ENCODE measurements at regions not wholly inside any gene's neighbourhood (a gene's known extent, or its start where the extent isn't known, plus 50 kb on each side); places are given as distances from the start of the nearest gene placed in this dataset.

GRCh38 chr9:73446306-73446705, 294.6 kb downstream of the ANXA1 start:
- TF ChIP-seq CTCF (conservative IDR thresholded peaks at IDR 0.05), result no peak
- DNase-seq (ENCODE audit: low read depth, low spot score), result no peak
- Mint-ChIP-seq H3K4me3 (no peak overlapping the region), H3K27ac (ENCODE audit: unreplicated experiment) (no peak overlapping the region), H3K4me1 (peaks cover 4% of the 10 kb centered on the region), H3K36me3 (ENCODE audit: low read depth) (no peaks in the 10 kb centered on the region), H3K9me3 (peaks cover 4% of the 10 kb centered on the region), H3K27me3 (ENCODE audit: low read depth) (no peaks in the 10 kb centered on the region)

GRCh38 chr9:73451003-73451402, 299.3 kb downstream of the ANXA1 start:
- peaks cover 2% of the 10 kb centered on the region for H3K36me3 Mint-ChIP-seq (ENCODE audit: low read depth)

GRCh38 chr9:73459817-73460216, 308.2 kb downstream of the ANXA1 start:
- H3K27me3 Mint-ChIP-seq (ENCODE audit: low read depth), result no peaks in the 10 kb centered on the region
- H3K4me1 Mint-ChIP-seq, result no peaks in the 10 kb centered on the region
- no peaks in the 10 kb centered on the region for H3K9me3 Mint-ChIP-seq
- H3K36me3 Mint-ChIP-seq (ENCODE audit: low read depth), result no peaks in the 10 kb centered on the region
- H3K4me3 Mint-ChIP-seq, result no peak overlapping the region
- no peak overlapping the region for H3K27ac Mint-ChIP-seq (ENCODE audit: unreplicated experiment)
- TF ChIP-seq CTCF (conservative IDR thresholded peaks at IDR 0.05), result no peak
- no peak for DNase-seq (ENCODE audit: low read depth, low spot score)

More at GRCh38 chr9:73451003-73451402, 299.3 kb downstream of the ANXA1 start:
- DNase-seq (ENCODE audit: low read depth, low spot score), result no peak
- H3K4me1 Mint-ChIP-seq, result no peaks in the 10 kb centered on the region
- no peak for TF ChIP-seq CTCF (conservative IDR thresholded peaks at IDR 0.05)
- H3K27ac Mint-ChIP-seq (ENCODE audit: unreplicated experiment), result no peak overlapping the region
- no peaks in the 10 kb centered on the region for H3K27me3 Mint-ChIP-seq (ENCODE audit: low read depth)
- peaks cover 3% of the 10 kb centered on the region for H3K9me3 Mint-ChIP-seq
- no peak overlapping the region for H3K4me3 Mint-ChIP-seq

GRCh38 chr9:73468716-73469115, 317.1 kb downstream of the ANXA1 start:
- H3K27me3 Mint-ChIP-seq (ENCODE audit: low read depth), result no peaks in the 10 kb centered on the region
- no peaks in the 10 kb centered on the region for H3K36me3 Mint-ChIP-seq (ENCODE audit: low read depth)

GRCh38 chr9:73470766-73471165, 319.1 kb downstream of the ANXA1 start:
- TF ChIP-seq CTCF (conservative IDR thresholded peaks at IDR 0.05), result no peak
- Mint-ChIP-seq H3K4me1 (no peaks in the 10 kb centered on the region), H3K36me3 (ENCODE audit: low read depth) (no peaks in the 10 kb centered on the region), H3K27ac (ENCODE audit: unreplicated experiment) (no peak overlapping the region), H3K9me3 (peaks cover 11% of the 10 kb centered on the region), H3K4me3 (no peak overlapping the region), H3K27me3 (ENCODE audit: low read depth) (no peaks in the 10 kb centered on the region)
- no peak for DNase-seq (ENCODE audit: low read depth, low spot score)

More at GRCh38 chr9:73468716-73469115, 317.1 kb downstream of the ANXA1 start:
- Mint-ChIP-seq H3K9me3 (peaks cover 7% of the 10 kb centered on the region), H3K4me1 (no peaks in the 10 kb centered on the region), H3K27ac (ENCODE audit: unreplicated experiment) (no peak overlapping the region), H3K4me3 (no peak overlapping the region)
- TF ChIP-seq CTCF (conservative IDR thresholded peaks at IDR 0.05), result no peak
- no peak for DNase-seq (ENCODE audit: low read depth, low spot score)

All from neural crest cell (in vitro differentiated cells).